PC-9 (cell line): ENCODE measurements at regions not wholly inside any gene's neighbourhood (a gene's known extent, or its start where the extent isn't known, plus 50 kb on each side); places are given as distances from the start of the nearest gene placed in this dataset.

ENCODE experiments used
- BruUV-seq: library from RNA; stranded (reverse); fragments of 400-500 nt; replicated peaks from 2 replicates; lab custom pipeline; 2021; lab: Mats Ljungman, UMichigan
- CTCF ChIA-PET: fragments of 300-600 bp; sonication (Branson Sonifier 250); formaldehyde crosslinking; loops from one replicate; lab custom pipeline; 2022; ENCODE audit warnings: antibody characterized with exemption; lab: Charles Lee
- POLR2A ChIA-PET: fragments of 300-600 bp; sonication (Branson Sonifier 250); formaldehyde crosslinking; loops from one replicate; lab custom pipeline; 2022; ENCODE audit warnings: antibody characterized with exemption; ENCODE audit not compliant: unreplicated experiment; lab: Charles Lee
- DNase-seq, 2 experiments: peaks; one replicate each; pipeline versions ENCODE4 v3.0.0 to v3.0.0-alpha.2; 2015 to 2022; ENCODE audit warnings: mixed read lengths in 1 of 2
- H2AFZ ChIP-seq: fragments of 200-600 bp; sonication (generic); 2 replicates; pipeline ENCODE4 v1.8.1; 2017; ENCODE audit warnings: antibody characterized with exemption
- H3F3A ChIP-seq: fragments of 200-600 bp; sonication (generic); 2 replicates; pipeline ENCODE4 v1.8.1; 2017; ENCODE audit warnings: antibody characterized with exemption, mild to moderate bottlenecking, low read depth; ENCODE audit not compliant: insufficient read depth
- H3K27ac ChIP-seq: fragments of 200-600 bp; sonication (generic); 2 replicates; pipeline ENCODE4 v1.6.1; 2016; ENCODE audit warnings: mixed run types
- H3K27me3 ChIP-seq: fragments of 200-600 bp; sonication (generic); 2 replicates; pipeline ENCODE4 v1.6.1; 2016; ENCODE audit warnings: low read depth, mixed run types; ENCODE audit not compliant: insufficient read depth
- H3K36me3 ChIP-seq: fragments of 200-600 bp; sonication (generic); 2 replicates; pipeline ENCODE4 v1.6.1; 2016; ENCODE audit warnings: low read depth, mixed run types
- H3K4me1 ChIP-seq: fragments of 200-600 bp; sonication (generic); replicated peaks from 2 replicates; pipeline ENCODE4 v1.6.1; 2016; ENCODE audit warnings: mixed run types; ENCODE audit not compliant: insufficient read depth
- H3K4me2 ChIP-seq: fragments of 200-600 bp; sonication (generic); 2 replicates; pipeline ENCODE4 v1.6.1; 2017; ENCODE audit warnings: mixed run types
- H3K4me3 ChIP-seq: fragments of 200-600 bp; sonication (generic); 2 replicates; pipeline ENCODE4 v1.6.1; 2016; ENCODE audit warnings: mixed run types
- H3K79me2 ChIP-seq: fragments of 200-600 bp; sonication (generic); 2 replicates; pipeline ENCODE4 v1.6.1; 2017; ENCODE audit warnings: low read depth, mixed run types
- H3K9me2 ChIP-seq: fragments of 200-600 bp; sonication (generic); 2 replicates; pipeline ENCODE4 v1.8.1; 2017; ENCODE audit warnings: mild to moderate bottlenecking; ENCODE audit not compliant: insufficient read depth
- H3K9me3 ChIP-seq: fragments of 200-600 bp; sonication (generic); 2 replicates; pipeline ENCODE4 v1.8.1; 2016; ENCODE audit warnings: low read depth; ENCODE audit not compliant: insufficient read depth
- H4K20me1 ChIP-seq: fragments of 200-600 bp; sonication (generic); 2 replicates; pipeline ENCODE4 v1.8.1; 2017; ENCODE audit not compliant: insufficient read depth
- EZH2 ChIP-seq: fragments of 200-600 bp; sonication (generic); IDR thresholded peaks from 2 replicates; pipeline ENCODE4 v1.8.0; 2017; ENCODE audit warnings: antibody characterized with exemption, low read depth
- intact Hi-C: fragments of 100-400 bp; cut with micrococcal nuclease; formaldehyde crosslinking; loops from one replicate; pipeline ENCODE4 v1.10.0; 2022; ENCODE audit not compliant: unreplicated experiment
- TF ChIP-seq, protein P1 (sequence below): fragments of 200-600 bp; sonication (generic); conservative IDR thresholded peaks from 2 replicates; pipeline ENCODE4 v1.6.1; 2017; ENCODE audit warnings: mixed run types, antibody characterized with exemption, mild to moderate bottlenecking, moderate library complexity

DNA sequence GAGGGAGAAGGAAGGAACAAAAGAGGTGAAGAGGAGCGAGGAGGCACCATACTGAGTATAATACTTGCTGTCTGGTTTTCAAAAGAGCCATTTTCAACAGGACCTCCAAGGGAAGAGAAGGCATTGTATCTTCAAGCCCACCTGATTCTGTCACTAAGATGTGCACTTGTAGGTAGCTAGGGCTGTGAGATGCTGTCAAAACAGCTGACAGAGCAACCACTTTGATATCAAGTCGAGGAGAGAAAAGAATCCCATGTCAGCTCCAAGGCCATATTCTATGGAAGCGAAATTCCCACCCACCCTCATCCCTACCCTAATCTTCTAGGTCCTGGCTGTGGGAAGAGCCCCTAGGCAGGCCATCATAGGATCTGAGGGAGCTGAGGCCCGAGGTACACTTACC lies 70.9 kb upstream of the PRDM11 start:
- Histone ChIP-seq H3K4me3 (no peak overlapping the region), H3K27me3 (peaks cover 22% of the 10 kb centered on the region), H2AFZ (no peak overlapping the region), H3K27ac (no peak overlapping the region), H3F3A (no peaks in the 10 kb centered on the region), H3K79me2 (no peaks in the 10 kb centered on the region), H3K9me3 (no peaks in the 10 kb centered on the region), H3K9me2 (no peaks in the 10 kb centered on the region), H3K36me3 (no peaks in the 10 kb centered on the region), H3K4me1 (no peaks in the 10 kb centered on the region), H3K4me2 (no peak overlapping the region), H4K20me1 (no peaks in the 10 kb centered on the region)
- DNase-seq = no peak
- no TSS peak for BruUV-seq
- intact Hi-C loops = no loop called here
- ChIA-PET POLR2A (no interaction called here), CTCF (no interaction called here)
- no peak for TF ChIP-seq EZH2
- TF ChIP-seq, protein P1, sequence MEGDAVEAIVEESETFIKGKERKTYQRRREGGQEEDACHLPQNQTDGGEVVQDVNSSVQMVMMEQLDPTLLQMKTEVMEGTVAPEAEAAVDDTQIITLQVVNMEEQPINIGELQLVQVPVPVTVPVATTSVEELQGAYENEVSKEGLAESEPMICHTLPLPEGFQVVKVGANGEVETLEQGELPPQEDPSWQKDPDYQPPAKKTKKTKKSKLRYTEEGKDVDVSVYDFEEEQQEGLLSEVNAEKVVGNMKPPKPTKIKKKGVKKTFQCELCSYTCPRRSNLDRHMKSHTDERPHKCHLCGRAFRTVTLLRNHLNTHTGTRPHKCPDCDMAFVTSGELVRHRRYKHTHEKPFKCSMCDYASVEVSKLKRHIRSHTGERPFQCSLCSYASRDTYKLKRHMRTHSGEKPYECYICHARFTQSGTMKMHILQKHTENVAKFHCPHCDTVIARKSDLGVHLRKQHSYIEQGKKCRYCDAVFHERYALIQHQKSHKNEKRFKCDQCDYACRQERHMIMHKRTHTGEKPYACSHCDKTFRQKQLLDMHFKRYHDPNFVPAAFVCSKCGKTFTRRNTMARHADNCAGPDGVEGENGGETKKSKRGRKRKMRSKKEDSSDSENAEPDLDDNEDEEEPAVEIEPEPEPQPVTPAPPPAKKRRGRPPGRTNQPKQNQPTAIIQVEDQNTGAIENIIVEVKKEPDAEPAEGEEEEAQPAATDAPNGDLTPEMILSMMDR = no peak

DNA sequence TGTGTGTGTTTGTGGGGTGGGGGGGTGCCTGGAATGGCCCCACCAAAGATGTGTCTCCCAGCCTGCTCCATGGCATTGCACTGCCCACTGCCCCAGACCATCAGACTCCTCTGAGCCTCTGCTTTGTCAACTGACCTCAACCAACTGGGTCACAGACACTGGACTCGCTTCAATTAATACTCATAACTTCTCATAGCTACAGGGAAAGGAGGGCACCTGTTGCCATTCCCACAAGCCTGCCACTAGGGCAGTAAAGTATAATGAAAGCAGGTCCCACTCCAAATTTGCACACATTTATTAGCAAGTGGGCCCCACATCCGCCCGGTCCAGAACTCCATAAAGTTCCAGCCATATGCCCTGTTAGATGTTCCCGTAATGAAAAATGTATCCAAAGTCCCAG lies 70.5 kb upstream of the PRDM11 start:
- Histone ChIP-seq H3K36me3 (no peaks in the 10 kb centered on the region), H3F3A (no peaks in the 10 kb centered on the region), H3K4me1 (no peaks in the 10 kb centered on the region), H3K9me2 (no peaks in the 10 kb centered on the region), H3K27me3 (peaks cover 21% of the 10 kb centered on the region), H3K27ac (no peak overlapping the region), H3K4me3 (no peak overlapping the region), H2AFZ (no peak overlapping the region), H3K4me2 (no peak overlapping the region), H3K79me2 (no peaks in the 10 kb centered on the region), H4K20me1 (no peaks in the 10 kb centered on the region), H3K9me3 (no peaks in the 10 kb centered on the region)
- no TSS peak for BruUV-seq
- DNase-seq = no peak
- ChIA-PET CTCF (no interaction called here), POLR2A (no interaction called here)
- intact Hi-C loops = no loop called here
- TF ChIP-seq EZH2 = no peak
- TF ChIP-seq, protein P1 = no peak

DNA sequence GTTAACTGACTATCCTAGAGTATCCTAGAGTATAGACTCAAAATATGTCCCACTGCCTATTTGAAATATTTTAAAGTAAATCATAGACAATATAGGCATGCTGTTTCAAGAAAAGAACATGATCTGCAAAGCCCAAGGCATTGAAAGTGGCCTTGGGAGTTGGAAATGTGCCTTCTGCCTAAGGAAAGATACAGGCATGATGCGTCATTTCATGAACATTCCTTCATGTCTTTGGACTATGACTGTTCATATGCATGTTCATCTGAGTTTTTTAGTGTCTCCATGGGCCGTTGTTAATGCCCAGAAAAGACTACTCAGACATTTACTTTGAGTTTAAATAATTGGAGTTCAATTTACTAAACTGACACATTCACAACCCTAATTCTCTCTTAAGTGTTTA lies 69.7 kb upstream of the PRDM11 start:
- no peak for DNase-seq
- Histone ChIP-seq H3K9me3 (no peaks in the 10 kb centered on the region), H2AFZ (no peak overlapping the region), H4K20me1 (no peaks in the 10 kb centered on the region), H3F3A (no peaks in the 10 kb centered on the region), H3K9me2 (no peaks in the 10 kb centered on the region), H3K27me3 (peaks cover 18% of the 10 kb centered on the region), H3K79me2 (no peaks in the 10 kb centered on the region), H3K4me3 (no peak overlapping the region), H3K27ac (no peak overlapping the region), H3K36me3 (no peaks in the 10 kb centered on the region), H3K4me2 (no peak overlapping the region), H3K4me1 (no peaks in the 10 kb centered on the region)
- CTCF ChIA-PET = no interaction called here
- POLR2A ChIA-PET = no interaction called here
- TF ChIP-seq EZH2 = no peak
- intact Hi-C loops = no loop called here
- BruUV-seq = no TSS peak
